ENCODE measurements at regions not wholly inside any gene's neighbourhood (a gene's known extent, or its start where the extent isn't known, plus 50 kb on each side); places are given as distances from the start of the nearest gene placed in this dataset.
"Not testable (repeated sequence)": the region's sequence is repeated elsewhere in the genome, so short reads cannot be mapped to it uniquely, and the experiment has no call there.

- TF ChIP-seq CTCF, POLR2A (IDR thresholded peaks at IDR 0.05): not testable (repeated sequence)
Measured at GRCh38 chr22:27109406-27109805, 452.0 kb downstream of the MIAT start.
